Heart right ventricle (tissue), 16 donors: ENCODE measurements at regions not wholly inside any gene's neighbourhood (a gene's known extent, or its start where the extent isn't known, plus 50 kb on each side); places are given as distances from the start of the nearest gene placed in this dataset.
"Not testable (repeated sequence)": the region's sequence is repeated elsewhere in the genome, so short reads cannot be mapped to it uniquely, and the experiment has no call there.

Experiments
- ATAC-seq, 8 donors: fragments of 200-7000 bp; cut with Tn5 transposase; one replicate each; pipeline ENCODE4 v1.9.1; 2020; ENCODE audit warnings: mild to moderate bottlenecking in 8 of 8, moderate library complexity in 8 of 8, moderate number of reproducible peaks in 1 of 8
- DNase-seq, 2 donors: peaks; one replicate each; pipeline ENCODE4 v3.0.0-alpha.2; 2020
- H3K27ac ChIP-seq, 10 donors: fragments of 200-600 bp; sonication (generic) in 2 of 10; one replicate each; pipeline versions ENCODE4 v1.5.0 to v1.8.0; 2020 to 2022; ENCODE audit warnings: mild to moderate bottlenecking in 3 of 10
- H3K27me3 ChIP-seq, 7 donors: fragments of 200-600 bp; one replicate each; pipeline ENCODE4 v1.8.0; 2021 to 2022; ENCODE audit warnings: mild to moderate bottlenecking in 2 of 7
- H3K36me3 ChIP-seq, 9 donors: fragments of 200-600 bp; sonication (generic) in 1 of 9; one replicate each; pipeline versions ENCODE4 v1.5.0 to v1.8.0; 2020 to 2022; ENCODE audit warnings: mild to moderate bottlenecking in 2 of 9
- H3K4me1 ChIP-seq, 9 donors: fragments of 200-600 bp; sonication (generic) in 1 of 9; one replicate each; pipeline versions ENCODE4 v1.5.0 to v1.8.0; 2020 to 2022; ENCODE audit warnings: mild to moderate bottlenecking in 4 of 9
- H3K4me3 ChIP-seq, 10 donors: fragments of 200-600 bp; sonication (generic) in 2 of 10; one replicate each; pipeline versions ENCODE4 v1.5.0 to v1.8.0; 2020 to 2022; ENCODE audit warnings: mild to moderate bottlenecking in 7 of 10, moderate library complexity in 2 of 10
- H3K9me3 ChIP-seq, 11 donors: fragments of 200-600 bp in 10 of 11; sonication (generic) in 2 of 11; one replicate each; pipeline versions ENCODE4 v1.5.0 to v1.8.0; 2013 to 2022; ENCODE audit warnings: mild to moderate bottlenecking in 2 of 11, control low read depth in 1 of 11, moderate library complexity in 1 of 11
- CTCF ChIP-seq, 9 donors: fragments of 200-600 bp; sonication (generic) in 2 of 9; IDR thresholded peaks; one replicate each; pipeline versions ENCODE4 v1.5.0 to v1.8.0; 2021 to 2022; ENCODE audit warnings: antibody characterized with exemption in 9 of 9, mild to moderate bottlenecking in 5 of 9, moderate library complexity in 1 of 9
- WGBS, 2 donors: extraction: QIAGEN DNeasy Blood & Tissue Kit; methylation state at CpG; one replicate each; pipeline ENCODE4 v1.1.7; 2013; ENCODE audit warnings: inconsistent platforms in 1 of 2; 5-methylcytosine and 5-hydroxymethylcytosine counted together
- intact Hi-C, 10 donors: fragments of 100-400 bp; cut with DNase I; formaldehyde crosslinking; loops; one replicate each; pipeline versions ENCODE4 v1.11.1 to v1.14.2; 2022
- donor health status: Arrhythmogenic right ventricular cardiomyopathy.
- donor health status: ischemic (EF 13 %, LVEDD 7.1; RV severe dilation, severe dysfunction).
- donor health status: healthy with polysubstance abuse.
- donor health status: DM: no; HTN: yes; CAD: no.
- donor health status: DM: no; HTN: no; CAD: no.
- donor health status: ischemic (EF 25% LVEDD 6.9; RV normal size, moderate dysfunction).
- donor health status: ischemic (EF 25% LVEDD 5.7; RV mildly dilated, moderate dysfunction).
- donor health status: healthy.
- donor health status: DM: yes; HTN: yes; CAD: no.
- donor health status: Ischemic cardiomyopathy.
- donor health status: ischemic (EF 35%, LVEDD 5.7; RV mildly dilated, moderate dysfunction).
- donor health status: nonischemic (EF 11% LVEDD 7.7; RV severe dilation, severe dysfunction).
- donor health status: DM: yes; HTN: yes; CAD: no.
- donor health status: PGD.
- donor health status: ischemic (EF 29% LVEDD 5.4; RV normal size, mild dysfunction).
- donor health status: nonischemic (EF 23%, LVEDD 6.1; RV moderate dilation, normal function).

DNA sequence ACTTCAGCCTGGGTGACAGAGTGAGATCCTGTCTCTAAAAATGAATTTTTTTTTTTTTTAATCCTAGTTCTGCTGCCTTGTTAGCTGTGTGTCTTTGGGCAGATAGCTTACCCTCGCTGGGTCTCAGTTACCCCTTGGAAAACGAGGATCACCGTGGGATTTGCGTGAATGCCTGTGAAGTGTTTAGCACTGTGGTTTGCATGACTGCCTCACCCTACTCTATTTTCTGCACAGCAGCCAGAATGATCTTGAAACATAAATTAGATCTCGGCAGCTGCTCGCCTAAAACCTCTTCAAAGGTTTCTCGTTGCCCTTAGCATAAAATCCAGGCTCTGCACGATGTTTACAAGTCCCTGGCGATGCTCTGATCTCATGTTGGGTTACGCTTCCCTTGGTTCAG lies 71.2 kb upstream of the GRIN2A start:
- Histone ChIP-seq H3K4me3 (no peak overlapping the region), H3K27ac (no peak overlapping the region), H3K27me3 (peaks cover 0 to 26% (median 10%) of the 10 kb centered on the region in 7 donors), H3K4me1 (peaks cover 0 to 13% (median 0%) of the 10 kb centered on the region in 9 donors), H3K9me3 (no peaks in the 10 kb centered on the region), H3K36me3 (no peaks in the 10 kb centered on the region)
- 83 to 89% methylated on average over 10 of the region's 10 CpGs for WGBS, 2 donors
- intact Hi-C loops = loop anchor here in 4 of 10 donors (10.0 kb wide), 3 partner anchors 251 to 661 kb away; no protein-coding TSS in a partner anchor
- no peak for ATAC-seq
- TF ChIP-seq CTCF (IDR thresholded peaks at IDR 0.05) = no peak
- no peak for DNase-seq

DNA sequence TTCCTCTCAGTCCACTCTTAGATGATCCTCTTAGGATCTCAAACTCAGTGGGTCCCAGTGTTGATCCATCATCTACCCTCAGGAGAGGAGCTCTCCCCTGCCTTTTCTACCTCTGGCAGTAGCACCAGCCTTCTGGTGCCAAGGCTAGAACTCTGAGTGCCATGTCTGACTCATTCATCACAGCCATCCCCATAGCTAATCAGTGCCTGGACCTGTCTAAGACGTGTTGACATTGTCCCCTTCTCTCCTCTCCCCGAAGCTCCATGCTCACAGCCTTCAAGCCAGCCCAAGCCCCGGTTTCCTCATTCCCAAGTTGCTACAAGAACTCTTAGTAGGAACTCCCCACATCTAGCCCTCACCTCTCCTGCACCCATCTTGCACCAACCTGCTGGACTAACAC lies 73.5 kb upstream of the GRIN2A start:
- no peak for TF ChIP-seq CTCF (IDR thresholded peaks at IDR 0.05)
- H3K27ac ChIP-seq = no peak overlapping the region
- H3K4me3 ChIP-seq = no peak overlapping the region
- H3K36me3 ChIP-seq = no peaks in the 10 kb centered on the region
- DNase-seq (no peak), ATAC-seq (peak in 5 of 8 donors; percentile 44 to 92 (median 59))
- WGBS, 2 donors = 35 to 48% methylated on average over 3 of the region's 3 CpGs
- peaks cover 0 to 13% (median 0%) of the 10 kb centered on the region in 9 donors for H3K4me1 ChIP-seq
- H3K27me3 ChIP-seq = peaks cover 0 to 24% (median 10%) of the 10 kb centered on the region in 7 donors
- no peaks in the 10 kb centered on the region for H3K9me3 ChIP-seq
- intact Hi-C loops = loop anchor here in 9 of 10 donors (2.0 to 10.0 kb wide), 8 partner anchors 249 to 659 kb away; no protein-coding TSS in a partner anchor

DNA sequence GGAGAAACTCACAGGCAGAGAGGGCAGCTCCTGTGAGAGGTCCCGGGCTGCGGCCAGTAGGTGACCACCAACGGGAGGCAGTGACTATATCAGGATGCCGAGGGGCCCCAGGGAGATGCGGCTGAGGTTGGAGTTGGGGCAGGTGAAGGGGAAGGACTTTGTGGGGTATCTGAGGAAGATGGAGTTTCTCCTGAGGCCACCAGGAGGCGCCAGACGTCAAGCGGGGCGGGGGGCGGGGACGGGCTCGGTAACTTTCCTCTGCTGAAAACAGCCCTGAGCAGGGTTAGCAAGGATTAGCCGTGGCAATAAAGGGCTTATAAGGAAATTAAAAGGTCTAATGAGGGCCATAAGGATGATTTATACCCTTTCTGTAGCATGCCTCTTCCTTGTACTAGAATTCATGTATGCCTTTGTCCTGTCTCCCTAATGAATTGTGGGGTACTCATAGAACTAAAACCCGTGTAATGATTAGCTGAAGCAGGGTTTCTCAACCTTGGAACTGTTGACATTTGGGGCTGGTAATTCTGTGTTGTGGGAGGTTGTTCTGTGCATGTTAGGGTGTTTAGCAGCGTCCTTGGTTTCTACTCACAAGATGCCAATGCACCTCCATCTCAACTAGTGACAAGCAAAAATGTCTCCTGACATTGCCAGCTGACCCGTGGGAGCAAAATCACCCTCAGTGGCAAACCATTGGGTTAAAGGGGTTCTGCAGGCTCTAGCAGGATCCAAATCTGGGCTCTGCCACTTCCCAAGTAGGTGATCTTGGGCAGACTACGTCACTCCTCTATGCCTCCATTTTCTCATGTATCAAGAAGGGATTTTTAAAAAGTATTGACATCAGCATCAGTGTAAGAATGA lies 74.8 kb upstream of the GRIN2A start:
- Histone ChIP-seq H3K4me1 (peaks cover 0 to 13% (median 0%) of the 10 kb centered on the region in 9 donors), H3K9me3 (no peaks in the 10 kb centered on the region), H3K36me3 (no peaks in the 10 kb centered on the region), H3K27ac (no peak overlapping the region), H3K4me3 (no peak overlapping the region), H3K27me3 (peaks cover 0 to 21% (median 9%) of the 10 kb centered on the region in 7 donors)
- TF ChIP-seq CTCF (IDR thresholded peaks at IDR 0.05) = peak; percentile 46 to 85 (median 73)
- 20 to 21% methylated on average over 17 of the region's 17 CpGs for WGBS, 2 donors
- intact Hi-C loops = loop anchor here (1.0 to 10.0 kb wide), 10 partner anchors 248 to 658 kb away; no protein-coding TSS in a partner anchor
- peak; percentile 17 to 34 for DNase-seq
- peak; percentile 27 to 75 (median 60) for ATAC-seq

GRCh38 chr16:10257642-10258251 lies 75.5 kb upstream of the GRIN2A start:
- not testable (repeated sequence) for H3K4me3 ChIP-seq, H3K36me3 ChIP-seq, DNase-seq, H3K9me3 ChIP-seq, H3K27ac ChIP-seq, ATAC-seq
- intact Hi-C loops = loop anchor here (1.0 to 10.0 kb wide), 10 partner anchors 247 to 657 kb away; no protein-coding TSS in a partner anchor
- Histone ChIP-seq H3K27me3 (peaks cover 0 to 14% (median 3%) of the 10 kb centered on the region in 7 donors), H3K4me1 (peaks cover 0 to 13% (median 0%) of the 10 kb centered on the region in 9 donors)
- WGBS, 2 donors = 77 to 82% methylated on average over 10 of the region's 10 CpGs

- not testable (repeated sequence) for H3K9me3 ChIP-seq, H3K36me3 ChIP-seq, DNase-seq, H3K27ac ChIP-seq, H3K4me3 ChIP-seq, ATAC-seq
- peaks cover 0 to 13% (median 0%) of the 10 kb centered on the region in 9 donors for H3K4me1 ChIP-seq
- intact Hi-C loops = loop anchor here in 8 of 10 donors (5.0 to 10.0 kb wide), 6 partner anchors 246 to 656 kb away; no protein-coding TSS in a partner anchor
- 81 to 87% methylated on average over 10 of the region's 10 CpGs for WGBS, 2 donors
- peaks cover 0 to 11% (median 0%) of the 10 kb centered on the region in 7 donors for H3K27me3 ChIP-seq
Measured at GRCh38 chr16:10258930-10259603, 76.8 kb upstream of the GRIN2A start.
